ENCODE measurements at regions not wholly inside any gene's neighbourhood (a gene's known extent, or its start where the extent isn't known, plus 50 kb on each side); places are given as distances from the start of the nearest gene placed in this dataset.
A peak's percentile ranks its signal among the peaks of the same experiment; 100 is the strongest.
"Not testable (repeated sequence)": the region's sequence is repeated elsewhere in the genome, so short reads cannot be mapped to it uniquely, and the experiment has no call there.

GRCh38 chr14:87813686-87814085 is 179.3 kb downstream of the GALC start:
- no peak for DNase-seq

DNA sequence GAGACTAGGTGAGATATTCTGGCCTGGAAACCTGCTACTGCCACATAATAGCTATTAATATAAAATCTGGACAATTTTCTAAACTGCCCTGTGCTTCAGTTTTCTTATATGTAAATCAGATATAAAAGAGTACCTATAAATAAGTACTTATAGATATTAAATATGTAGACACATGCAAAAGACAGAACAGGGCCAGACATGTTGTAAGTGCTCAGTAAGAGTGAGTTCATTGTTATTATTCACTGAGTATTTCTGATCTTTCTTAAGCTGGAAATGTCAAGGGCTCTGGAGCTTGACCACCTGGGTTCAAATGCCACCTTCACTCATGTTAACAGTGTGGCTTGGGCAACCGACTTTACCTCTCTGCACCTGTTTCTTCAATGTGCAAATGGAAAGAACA is 179.8 kb downstream of the GALC start:
- no peak for DNase-seq

GRCh38 chr14:87811246-87811645 is 181.7 kb downstream of the GALC start:
- DNase-seq: no peak

DNA sequence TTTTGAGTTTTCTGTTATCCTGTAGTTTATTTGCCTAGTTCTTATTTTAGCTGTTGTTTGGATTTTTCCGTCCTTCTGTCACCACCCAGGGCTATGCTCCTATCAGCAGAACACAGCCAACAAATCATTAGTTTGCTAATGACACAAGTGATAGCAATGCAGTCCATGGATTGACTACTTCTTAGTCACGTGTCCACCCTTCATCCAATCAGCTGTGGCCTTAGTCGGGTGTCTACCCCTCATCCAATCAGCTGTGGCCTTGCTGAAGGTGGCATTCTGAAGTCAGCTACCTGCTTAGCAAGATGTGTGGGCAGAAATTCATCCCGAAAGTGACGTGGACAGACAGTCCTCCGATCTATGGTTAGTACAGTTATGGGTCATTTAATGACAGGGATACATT is 182.3 kb downstream of the GALC start:
- DNase-seq: no peak

DNA sequence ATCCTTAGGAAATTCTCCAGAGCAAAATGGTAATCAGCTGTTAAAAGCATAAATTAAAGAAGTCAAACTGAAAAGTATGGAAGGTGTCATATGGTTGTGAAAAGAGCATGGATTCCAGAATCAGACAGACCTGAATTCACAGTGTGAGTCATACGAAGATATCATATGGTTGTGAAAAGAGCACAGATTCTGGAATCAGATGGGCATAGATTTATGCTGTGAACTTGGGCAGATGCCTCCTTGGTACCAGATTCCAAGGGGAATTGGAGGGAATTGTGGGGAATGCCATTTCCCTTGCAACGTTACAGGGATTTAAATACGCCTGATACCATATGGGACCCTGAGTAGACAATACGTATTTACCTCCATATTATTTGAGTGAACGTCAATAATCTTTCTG is 183.7 kb downstream of the GALC start:
- DNase-seq: no peak

DNA sequence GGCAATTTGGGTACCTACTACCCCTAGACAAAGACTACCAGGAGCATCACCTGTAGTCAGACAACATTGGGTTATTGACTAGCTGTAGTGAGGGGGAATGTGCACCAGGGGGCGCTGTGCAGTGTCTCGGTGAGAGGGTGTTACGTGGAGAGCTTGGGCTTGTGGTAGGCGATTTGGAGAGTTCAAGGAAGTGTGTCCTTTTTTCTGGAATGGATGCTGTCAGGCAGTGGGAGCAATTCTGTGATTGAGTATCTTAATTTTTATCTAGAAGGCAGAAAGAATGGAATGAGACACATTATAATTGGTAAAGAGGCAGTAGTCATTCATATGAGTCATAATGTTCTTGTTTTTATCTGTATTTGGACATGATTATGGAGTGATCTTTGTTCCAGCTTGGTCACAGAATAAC is 187.7 kb downstream of the GALC start:
- peak; percentile 13 for DNase-seq

- DNase-seq: no peak
Observed at GRCh38 chr14:87800216-87800615, 192.8 kb downstream of the GALC start.

DNA sequence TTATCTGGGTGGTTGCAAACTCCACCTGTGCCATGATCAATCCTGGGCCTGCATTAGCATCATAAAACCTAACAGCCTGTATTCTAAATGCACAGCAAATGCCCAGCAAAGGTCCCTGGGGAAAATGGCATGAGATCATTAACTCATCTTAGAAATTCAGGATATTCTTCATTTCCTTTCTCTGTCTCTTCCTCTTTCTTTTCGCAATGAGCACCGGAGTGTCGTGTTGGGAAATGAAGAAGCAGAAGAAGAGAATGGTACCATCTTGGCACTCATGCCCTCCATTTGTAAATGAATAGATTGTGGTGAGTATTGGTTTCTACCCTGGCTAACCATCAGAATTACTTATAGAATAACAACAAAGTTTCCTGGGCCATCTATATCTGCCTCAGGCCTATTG is 193.6 kb downstream of the GALC start:
- no peak for DNase-seq

- DNase-seq: no peak
Observed at GRCh38 chr14:87797001-87797400, 196.0 kb downstream of the GALC start.

DNA sequence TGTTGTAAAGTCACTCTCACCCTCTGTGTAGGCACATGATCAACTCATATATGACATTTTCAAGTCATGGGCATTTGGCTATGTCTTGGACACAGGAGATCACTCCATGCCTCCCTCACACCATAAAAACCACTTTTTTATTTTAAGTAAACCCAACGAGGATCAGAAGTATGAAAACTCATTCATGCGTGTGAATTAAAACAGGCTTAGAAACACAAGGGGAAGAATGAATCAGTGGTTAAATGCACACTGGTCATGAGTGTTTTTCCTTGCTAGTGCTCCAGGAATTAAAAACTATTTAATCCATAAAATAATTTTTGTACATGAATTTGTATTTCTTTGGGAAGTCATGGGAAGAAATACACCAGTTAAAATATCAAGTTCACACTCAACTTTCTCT is 198.4 kb downstream of the GALC start:
- DNase-seq: no peak

GRCh38 chr14:87785897-87786296 is 207.1 kb downstream of the GALC start:
- no peak for DNase-seq

DNA sequence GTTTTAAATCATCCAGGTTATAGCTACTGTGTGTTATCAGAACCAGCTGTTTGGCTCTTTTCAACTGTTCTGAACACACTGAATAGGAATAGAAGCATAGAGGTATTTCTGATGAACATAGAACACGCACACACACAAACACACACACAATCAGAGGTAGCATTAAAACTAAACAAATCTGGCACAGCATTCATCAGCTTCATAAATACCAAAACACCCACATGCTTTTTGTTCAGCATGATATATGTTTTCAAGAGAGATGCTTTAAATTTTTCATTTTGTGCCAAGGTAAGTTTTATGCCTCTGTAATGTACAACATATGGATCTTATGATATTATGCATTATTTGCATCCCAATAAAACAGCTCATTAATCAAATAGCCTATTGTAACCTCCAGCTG is 208.6 kb downstream of the GALC start:
- DNase-seq: no peak

GRCh38 chr14:87783071-87783470 is 209.9 kb downstream of the GALC start:
- no peak for DNase-seq

GRCh38 chr14:87772854-87773253 is 220.1 kb downstream of the GALC start:
- DNase-seq: no peak

DNA sequence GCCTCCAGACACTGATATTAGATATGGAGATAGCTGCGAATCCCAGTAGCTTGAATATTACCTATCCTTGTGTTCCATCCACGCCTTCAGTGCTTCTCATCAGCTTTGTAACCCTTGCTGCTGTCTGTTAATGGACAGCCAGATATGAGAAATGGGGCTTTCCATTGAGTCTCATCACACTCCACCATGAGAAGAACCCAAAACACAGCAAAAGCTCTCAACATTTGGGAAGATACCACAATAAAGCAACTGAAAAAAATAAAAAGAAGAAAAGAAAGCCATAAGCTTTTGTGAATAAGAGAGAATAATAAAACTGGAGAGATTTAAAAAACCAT is 225.4 kb downstream of the GALC start:
- DNase-seq: no peak

- DNase-seq: no peak
Observed at GRCh38 chr14:87758876-87759275, 234.1 kb downstream of the GALC start.

- DNase-seq: no peak
Observed at GRCh38 chr14:87756661-87757060, 236.3 kb downstream of the GALC start.

- DNase-seq: no peak
Observed at GRCh38 chr14:87754520-87755223, 238.3 kb downstream of the GALC start.

- no peak for DNase-seq
Observed at GRCh38 chr14:87748558-87748957, 244.4 kb downstream of the GALC start.

DNA sequence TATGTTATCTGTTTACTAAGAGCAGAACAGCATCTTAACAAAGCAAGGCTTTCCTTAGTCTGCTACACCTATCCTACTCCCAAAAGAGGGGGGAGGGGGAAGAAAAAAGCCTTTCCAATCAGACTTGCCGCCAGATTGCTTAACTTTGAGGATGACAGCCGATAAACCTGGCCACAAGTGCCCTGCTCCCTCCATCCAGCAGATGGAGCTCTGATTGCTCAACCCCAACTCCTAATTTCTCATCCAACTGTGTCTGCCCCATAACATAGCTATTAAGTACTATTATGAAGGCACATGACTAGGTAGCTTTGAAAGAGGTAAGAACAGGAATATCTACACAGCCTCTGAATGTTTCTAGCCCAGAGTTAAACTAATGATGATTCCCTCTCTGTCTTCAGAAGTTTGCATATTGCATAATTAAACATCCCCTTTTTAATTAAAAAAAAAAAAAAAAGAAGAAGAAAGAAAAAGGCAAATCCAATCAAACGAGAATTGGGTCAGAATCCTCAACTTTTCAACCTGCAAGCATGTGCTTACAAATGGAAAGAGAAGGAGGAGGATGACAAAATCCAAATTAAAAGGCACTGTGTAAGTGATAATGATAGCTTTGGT is 247.4 kb downstream of the GALC start:
- no peak for DNase-seq

- DNase-seq: not testable (repeated sequence)
Observed at GRCh38 chr14:87734577-87735360, 258.2 kb downstream of the GALC start.

DNA sequence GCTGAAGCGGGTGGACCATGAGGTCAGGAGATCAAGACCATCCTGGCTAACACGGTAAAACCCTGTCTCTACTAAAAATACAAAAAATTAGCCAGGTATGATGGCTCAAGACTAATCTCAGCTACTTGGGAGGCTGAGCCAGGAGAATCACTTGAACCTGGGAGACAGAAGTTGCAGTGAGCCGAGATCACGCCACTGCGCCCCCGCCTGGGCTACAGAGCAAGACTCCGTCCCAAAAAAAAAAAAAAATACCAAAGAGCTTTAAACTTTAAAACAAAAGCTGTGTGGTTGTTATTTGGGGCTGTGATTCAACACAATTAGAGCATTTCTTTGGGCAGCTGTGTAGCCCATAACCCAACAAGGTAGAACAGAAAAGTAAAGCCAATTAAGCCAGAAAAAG is 259.9 kb downstream of the GALC start:
- DNase-seq: not testable (repeated sequence)

- no peak for DNase-seq
Observed at GRCh38 chr14:87732562-87732961, 260.4 kb downstream of the GALC start.

DNA sequence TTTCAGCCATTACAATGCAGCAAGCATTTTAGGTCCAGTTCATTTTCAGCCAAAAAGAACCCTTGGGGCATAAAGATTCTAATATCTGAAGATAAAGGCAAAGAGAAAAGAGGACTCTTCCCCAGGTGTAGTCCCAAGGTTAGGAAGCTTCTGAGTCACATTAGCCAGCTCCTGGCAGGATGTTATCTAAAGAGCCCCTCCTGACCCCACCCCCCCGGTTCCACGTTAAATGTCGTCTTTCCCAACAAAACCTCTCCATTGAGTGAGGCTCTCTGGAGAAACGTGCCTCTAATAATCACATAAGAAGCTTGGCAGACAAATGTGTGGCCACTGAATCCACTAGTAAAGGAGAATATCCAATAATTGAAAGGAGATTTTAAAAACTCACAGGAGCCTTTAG is 267.7 kb downstream of the GALC start:
- no peak for DNase-seq

Data from activated gamma-delta T cell treated with Interleukin-2 at 50 U/mL for 16 hours (primary cell).